Suppressor macrophage (primary cell): ENCODE measurements at regions not wholly inside any gene's neighbourhood (a gene's known extent, or its start where the extent isn't known, plus 50 kb on each side); places are given as distances from the start of the nearest gene placed in this dataset.
"Not testable (repeated sequence)": the region's sequence is repeated elsewhere in the genome, so short reads cannot be mapped to it uniquely, and the experiment has no call there.

Experiments used
- DNase-seq, 4 experiments: peaks; one replicate each; pipeline ENCODE4 v3.0.0-alpha.2; 2020 to 2022

DNA sequence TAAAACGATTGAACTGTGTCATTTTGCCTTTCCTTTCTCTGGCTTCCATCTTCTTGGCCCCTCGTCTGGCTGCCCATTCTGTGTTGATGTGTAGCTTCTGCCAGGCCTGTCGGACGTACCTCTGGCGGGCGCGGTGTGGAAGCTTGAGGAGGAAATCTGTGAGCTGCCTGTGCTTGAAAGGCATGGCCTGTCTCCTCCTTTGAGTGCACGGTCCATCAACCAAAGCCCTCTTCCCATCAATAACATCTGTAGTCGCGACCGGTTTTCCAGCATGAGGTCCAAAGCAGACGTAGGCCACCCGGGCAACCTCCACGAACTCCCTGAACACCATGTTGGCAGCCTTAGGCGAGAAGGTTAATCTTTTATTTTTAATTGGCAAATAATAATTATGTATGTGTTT is 202.7 kb downstream of the CRLF2 start:
- no peak for DNase-seq

DNA sequence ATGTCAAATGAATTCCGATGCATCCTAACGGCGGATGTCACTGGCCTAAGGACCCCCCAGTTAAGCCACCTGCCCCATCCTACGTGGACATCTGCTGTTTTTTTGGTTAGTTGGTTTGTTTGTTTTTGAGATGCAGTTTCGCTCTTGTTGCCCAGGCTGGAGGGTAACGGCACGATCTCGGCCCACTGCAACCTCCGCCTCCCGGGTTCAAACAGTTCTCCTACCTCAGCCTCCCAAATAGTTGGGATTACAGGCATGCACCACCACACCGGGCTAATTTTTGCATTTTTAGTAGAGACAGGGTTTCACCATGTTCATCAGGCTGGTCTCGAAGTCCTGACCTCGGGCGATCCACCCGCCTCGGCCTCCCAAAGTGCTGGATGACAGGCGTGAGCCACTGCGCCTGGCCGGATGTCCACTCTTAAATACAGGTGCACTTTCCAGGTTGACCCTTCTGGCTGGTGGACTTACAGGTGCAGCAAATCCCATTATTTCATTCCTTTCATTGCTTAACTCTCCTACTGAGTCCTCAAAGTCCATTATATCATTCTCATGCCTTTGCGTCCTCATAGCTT is 206.2 kb downstream of the CRLF2 start:
- no peak for DNase-seq

DNA sequence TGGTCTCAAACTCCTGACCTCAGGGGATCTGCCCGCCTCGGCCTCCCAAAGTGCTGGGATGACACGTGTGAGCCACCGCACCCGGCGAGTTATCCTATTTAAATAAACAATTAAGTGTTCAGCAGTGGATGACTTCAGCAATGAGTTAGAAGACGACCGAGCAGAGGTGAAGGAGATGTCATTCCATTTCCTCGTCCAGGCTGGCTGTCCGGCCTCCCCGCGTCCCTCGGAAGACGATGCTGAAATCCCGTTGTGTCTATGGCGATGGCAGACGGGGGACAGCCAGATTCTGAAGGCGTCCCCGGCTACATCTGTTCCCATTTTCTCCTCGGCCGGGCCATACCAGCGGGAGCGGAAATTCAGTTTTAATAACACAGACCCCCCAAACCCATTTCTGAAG is 209.8 kb downstream of the CRLF2 start:
- DNase-seq, result no peak

DNA sequence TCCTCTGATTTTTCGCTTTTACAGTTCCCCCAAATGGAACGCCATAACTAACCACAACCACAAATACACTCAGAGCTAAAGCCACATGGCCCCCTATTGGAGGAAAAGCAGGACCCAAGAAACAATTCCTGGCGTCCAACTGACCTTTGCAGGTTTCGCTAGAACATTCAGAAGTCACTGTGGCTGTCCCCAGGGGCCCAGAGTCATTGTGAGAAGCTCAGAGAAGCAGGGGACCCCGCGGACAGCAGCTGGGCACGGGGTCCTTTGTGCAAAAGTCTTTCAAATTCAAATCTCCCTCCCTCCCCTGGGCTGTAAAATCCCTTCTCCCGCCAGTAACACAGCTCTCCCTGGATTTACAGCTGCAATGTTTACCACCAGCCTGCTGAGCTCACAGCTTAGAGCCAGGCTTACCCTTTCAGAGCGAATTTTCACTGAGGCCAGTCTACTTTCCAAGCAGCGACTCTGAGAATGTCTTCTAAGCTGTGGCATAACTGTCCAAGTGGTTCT is 214.8 kb downstream of the CRLF2 start:
- DNase-seq, result no peak

DNA sequence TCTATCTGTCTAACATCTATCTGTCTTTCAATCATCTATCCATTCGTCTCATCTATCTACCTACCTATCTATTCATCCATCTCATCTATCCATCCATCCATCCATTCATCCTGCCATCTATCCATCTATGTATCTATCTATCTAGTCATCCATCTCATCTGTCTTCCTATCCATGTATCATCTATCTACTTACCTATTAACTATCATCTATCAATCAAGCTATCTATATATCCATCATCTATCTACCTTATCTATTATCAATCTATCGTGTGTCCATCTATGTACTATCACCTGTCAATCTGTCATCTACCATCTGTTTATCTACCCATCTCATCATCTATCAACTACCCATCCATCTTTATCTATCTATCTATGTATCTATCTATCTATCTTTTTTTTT is 217.7 kb downstream of the CRLF2 start:
- DNase-seq, result no peak

DNA sequence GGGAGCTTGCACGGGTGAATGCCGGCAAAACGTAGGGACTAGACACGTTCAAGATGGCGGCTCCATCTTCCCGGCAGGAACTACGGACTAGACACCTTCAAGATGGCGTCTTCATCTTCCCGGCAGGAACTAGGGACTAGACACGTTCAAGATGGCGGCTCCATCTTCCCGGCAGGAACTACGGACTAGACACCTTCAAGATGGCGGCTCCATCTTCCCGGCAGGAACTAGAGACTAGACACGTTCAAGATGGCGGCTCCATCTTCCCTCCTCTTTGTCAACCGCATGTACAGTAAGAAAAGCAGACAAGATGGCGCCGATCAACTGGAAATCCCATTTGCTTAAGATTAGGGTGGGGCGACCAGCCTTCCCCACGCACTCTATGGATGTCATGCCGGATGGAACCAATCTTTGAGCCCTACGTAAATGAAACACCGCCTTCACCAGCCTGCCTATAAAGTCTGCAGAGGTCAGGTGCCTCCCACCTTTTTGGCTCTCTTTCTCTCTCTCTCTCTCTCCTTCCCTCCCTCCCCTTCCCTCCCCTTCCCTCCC is 222.4 kb downstream of the CRLF2 start:
- peak; percentile 64 to 94 (median 88) for DNase-seq

DNA sequence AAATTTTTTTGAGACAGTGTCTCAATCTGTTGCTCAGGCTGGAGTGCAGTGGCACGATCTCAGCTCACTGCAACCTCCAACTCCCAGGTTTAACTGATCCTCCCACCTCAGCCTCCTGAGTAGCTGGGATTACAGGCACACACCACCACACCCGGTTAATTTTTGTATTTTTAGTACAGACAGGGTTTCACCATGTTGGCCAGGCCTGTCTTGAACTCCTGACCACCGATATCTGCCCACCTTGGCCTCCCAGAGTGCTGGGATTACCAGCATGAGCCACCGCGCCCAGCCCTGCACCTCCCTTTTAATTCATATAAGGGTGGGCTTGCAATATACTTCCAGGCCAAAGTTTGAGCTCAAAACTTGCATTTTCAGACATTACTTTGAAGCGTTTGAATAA is 223.9 kb downstream of the CRLF2 start:
- DNase-seq, result not testable (repeated sequence)

DNA sequence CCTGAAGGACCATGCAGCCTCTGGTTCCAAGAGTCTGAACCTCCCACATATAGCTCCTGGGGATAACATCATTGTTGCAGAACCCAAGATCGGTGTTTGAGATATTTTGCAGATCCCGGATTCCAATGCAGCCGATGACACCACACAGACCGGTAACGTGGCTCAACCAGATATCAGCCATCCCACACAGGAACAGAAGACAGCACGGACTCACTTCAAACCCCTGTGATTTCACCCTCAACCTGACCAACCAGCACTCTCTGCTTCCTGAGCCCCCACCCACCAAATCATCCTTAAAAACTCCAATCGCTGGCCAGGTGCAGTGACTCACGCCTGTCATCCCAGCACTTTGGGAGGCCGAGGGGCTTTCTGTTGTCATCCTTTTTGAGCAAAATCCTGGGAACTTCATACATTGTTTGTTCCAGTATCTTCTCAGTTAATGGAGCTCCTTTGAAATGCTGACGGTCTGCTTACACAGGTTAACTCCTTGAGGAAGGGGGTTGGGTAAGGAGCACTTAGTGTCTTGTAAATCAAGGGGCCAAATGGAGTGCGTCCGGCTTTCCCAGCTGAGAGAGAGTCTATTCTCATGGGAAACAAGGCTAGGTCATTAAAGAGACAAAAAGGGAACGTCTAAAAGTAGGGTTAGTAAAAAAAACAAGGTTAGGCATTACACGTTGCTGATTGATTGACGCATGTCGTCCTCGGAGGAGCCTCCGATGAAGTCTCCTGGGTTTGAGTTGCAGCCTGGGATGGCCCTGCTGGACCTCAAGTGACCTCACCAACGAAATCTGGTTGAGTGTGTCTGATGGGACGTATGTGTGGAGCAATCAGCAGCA is 230.4 kb downstream of the CRLF2 start:
- DNase-seq, result no peak

DNA sequence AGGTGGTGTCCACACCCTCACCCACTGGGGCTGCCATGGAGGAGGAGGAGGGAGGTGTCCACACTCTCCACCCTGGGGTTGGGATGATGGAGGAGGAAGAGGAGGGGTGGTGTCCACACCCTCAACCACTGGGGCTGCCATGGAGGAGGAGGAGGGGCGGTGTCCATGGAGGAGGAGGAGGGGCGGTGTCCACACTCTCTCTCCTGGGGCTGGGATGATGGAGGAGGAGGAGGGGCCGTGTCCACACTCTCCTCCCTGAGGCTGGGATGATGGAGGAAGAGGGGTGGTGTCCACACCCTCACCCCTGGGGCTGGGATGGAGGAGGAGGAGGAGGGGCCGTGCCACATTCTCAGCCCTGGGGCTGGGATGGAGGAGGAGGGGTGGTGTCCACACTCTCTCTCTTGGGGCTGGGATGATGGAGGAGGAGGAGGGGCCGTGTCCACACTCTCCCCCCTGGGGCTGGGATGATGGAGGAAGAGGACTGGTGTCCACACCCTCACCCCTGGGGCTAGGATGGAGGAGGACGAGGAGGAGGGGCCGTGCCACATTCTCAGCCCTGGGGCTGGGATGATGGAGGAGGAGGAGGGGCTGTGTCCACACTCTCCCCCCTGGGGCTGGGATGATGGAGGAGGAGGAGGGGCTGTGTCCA is 231.7 kb downstream of the CRLF2 start:
- DNase-seq, result no peak

DNA sequence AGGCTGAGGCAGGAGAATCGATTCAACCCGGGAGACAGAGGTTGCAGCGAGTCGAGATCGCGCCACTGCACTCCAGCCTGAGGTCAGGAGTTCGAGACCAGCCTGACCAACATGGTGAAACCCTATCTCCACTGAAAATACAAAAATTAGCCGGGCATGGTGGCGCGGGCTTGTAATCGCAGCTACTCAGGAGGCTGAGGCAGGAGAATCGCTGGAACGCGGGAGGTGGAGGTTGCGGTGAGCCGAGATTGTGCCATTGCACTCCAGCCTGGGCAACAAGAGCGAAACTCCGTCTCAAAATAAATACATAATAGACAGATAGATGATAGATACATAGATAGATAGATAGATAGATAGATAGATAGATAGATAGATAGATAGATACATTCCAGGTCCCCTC is 233.3 kb downstream of the CRLF2 start:
- DNase-seq, result not testable (repeated sequence)

DNA sequence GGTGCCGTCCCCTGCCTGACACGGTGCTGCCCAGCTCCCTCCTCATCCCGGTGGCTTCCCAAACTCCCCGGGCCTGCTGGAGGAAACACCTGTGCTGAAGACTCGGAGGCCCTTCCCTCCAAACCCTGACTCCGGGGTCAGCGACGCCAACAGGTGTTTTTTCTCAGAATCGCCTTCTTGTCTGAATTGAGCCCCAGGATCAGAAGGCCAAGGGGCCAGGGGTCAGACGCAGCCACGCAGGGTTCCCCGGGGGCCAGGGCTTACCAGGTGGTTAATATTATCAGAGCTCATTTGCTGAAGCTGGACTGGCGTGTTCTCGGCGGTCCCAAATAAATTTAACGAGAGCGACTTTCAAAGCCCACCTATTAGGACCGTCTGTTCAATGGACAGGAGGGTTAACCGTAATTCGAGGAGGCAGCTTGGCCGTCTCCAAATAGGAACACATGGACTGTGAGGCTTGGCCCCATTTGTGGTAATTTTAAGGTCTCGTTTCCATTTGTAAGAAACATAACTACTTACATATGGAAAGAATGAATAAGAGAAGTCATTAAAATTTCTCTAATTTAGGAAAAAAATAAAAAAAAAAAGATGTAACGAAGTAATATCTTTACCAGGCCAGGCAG is 239.3 kb downstream of the CRLF2 start:
- no peak for DNase-seq

DNA sequence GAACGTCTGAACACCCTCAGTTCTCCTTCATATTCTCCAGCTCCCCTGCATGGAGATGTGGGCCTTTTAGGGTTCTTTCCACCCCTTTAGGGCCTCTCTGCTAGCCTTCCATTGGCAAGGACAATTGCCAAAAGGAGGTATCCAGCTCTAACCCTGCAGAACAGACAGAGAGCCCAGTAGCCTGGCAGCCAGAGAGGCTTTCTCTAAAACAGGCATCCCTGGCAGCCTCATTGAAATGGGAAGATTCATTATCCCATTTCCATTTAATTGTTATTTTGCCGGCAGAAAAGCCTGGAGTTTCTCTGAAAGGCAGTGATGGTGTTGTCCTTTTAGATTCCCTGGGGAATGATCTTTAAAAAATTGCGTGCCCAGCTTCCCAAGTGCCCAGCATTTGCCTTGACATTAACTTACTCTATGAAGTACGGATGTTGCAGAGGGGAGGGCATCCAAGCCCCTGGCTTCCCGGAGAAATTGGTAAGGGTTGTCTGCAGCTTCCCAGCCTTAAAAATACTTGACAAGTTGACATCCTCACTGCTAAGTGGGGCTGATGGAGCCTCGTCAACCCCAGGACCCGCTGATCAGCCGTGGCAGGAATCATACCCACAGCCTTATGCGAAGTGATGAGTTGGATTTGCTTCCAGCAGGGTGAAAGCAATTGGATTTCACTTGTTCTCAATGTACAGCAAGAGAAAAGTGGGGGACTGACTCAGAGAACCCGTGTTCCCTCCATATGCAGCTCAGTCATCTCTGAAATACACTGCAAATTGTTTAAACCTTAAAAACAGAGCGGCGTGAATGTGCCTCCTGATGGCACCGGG is 244.1 kb downstream of the CRLF2 start:
- no peak for DNase-seq

DNA sequence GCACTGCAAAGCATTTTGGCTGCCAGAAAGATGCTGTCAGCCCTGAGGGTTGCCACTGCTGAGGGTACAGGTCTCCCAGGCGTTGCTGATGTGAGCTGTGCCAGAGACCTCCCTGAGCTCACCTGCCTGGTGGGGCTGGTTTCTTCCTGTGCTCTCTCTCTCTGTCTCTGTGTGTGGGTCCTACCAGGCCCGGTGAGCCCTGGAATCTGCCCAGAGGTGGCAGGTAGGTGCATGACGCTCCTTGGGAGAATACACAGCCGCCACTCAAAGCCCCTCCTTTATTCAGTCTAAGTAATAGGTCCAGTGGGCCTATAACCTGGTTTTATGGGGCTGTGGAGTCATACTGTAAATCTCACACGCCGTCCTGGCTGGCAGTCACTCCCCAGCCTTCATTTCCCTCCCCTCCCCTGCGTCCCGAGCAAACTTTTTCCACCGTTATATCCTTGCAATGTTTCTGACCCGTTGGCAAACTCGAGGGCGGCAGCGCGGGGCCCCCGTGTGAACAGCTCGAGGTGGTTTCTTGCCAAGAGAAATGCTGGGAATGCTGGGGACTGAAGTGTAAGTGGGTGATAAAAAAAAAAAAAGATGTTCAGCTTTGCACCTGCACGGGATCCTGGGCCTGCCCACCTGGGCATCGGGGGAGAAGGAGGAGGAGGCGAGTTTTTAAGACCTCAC is 245.9 kb downstream of the CRLF2 start:
- DNase-seq, result no peak

DNA sequence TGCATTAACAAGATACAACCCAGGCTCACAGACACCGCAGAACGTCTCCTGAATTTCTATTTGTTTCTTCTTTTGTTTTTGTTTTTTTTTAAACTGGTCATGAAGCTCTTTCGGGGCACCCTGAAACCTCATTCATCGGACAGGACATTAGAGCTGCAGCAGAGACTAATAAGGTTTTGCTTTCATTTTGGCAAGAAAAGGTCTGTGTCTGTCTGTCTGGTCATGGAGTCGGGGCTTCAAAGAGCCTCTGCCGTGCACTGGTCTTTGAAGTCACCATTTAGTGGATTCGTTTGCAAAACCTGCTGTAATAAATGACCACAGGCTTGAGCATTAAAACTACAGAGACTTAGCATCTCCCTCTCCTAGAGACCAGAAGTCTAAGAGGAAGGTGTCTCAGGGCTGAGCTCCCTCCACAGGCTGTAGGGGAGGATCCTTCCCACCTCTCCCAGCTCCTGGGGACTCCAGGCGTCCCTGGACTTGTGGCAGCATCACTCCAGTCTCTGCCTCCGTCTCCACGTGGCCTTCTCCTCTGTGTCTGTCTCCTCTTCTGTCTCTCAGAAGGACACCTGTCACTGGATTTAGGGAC is 247.5 kb downstream of the CRLF2 start:
- DNase-seq, result no peak

DNA sequence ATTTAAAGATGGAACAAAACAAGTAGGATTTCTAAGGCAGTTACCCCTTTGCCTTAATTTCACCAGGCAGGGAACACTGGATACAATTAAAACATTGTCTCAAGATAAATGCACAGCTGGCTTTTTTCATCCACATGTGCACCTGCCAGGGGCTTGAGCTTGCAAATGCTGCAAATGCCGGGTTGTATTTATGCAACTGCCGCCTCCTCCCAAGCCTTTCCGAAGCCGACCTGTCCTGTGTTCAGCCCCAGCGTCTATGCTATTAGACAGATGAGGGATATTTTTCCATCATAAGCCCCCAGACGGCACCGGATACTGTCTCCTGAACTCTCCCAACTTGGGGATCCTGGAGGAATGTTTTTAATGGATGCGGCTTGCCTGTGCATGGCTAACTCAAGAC is 251.6 kb downstream of the CRLF2 start:
- DNase-seq, result no peak

DNA sequence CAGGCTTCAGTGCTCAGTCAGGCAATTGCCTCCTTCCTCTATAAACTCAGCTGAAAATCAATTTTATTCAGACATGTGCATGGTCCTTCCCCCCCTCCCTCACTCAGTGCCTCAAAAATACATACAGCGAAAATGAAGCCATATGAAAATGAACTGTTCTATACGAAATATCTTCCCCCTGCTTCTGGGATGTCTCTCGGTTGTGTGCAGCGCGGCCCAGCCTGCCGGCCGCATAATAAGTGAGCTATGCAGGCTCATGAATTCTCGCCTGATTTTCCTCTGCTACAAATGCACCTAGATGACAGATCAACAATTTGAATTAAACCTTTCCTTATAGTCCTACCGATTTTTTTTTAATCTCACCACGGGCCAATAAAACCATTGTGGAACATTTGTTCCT is 252.9 kb downstream of the CRLF2 start:
- no peak for DNase-seq

DNA sequence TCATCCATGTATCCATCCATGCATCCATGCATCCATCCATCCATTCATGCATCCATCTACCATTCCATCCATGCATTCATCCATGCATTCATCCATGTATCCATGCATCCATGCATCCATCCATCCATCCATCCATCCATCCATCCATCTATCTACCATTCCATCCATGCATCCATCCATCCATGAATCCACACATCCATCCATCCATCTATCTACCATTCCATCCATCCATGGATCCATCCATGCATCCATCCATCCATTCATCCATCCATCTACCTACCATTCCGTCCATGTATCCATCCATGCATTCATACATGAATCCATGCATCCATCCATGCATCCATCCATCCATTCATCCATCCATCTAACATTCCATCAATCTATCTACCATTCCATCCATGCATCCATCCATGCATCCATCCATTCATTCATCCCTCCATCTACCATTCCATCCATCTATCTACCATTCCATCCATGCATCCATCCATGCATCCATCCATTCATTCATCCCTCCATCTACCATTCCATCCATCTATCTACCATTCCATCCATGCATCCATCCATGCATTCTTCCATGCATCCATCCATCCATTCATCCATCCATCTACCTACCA is 257.2 kb downstream of the CRLF2 start:
- not testable (repeated sequence) for DNase-seq

DNA sequence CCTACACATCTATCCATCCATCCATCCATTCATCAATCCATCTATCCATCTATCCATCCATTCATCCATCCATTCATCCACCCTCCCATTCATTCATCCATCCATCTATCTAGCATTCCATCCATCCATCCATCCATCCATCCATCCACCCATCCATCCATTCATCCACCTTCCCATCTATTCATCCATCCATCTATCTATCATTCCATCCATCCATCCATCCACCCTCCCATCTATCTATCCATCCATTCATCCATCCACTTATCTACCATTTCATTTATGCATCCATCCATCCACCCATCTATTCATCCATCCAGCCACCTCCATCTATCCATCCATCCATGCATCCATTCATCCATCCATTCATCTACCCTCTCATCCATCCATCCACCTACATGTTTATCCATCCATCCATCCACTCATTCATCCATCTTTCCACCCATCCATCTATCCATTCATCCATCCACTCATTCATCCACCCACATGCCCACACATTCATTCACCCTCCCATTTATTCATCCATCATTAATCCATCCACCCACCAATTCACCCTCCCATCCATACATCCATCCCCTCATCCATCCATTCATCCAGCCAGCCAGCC is 258.5 kb downstream of the CRLF2 start:
- DNase-seq, result no peak

DNA sequence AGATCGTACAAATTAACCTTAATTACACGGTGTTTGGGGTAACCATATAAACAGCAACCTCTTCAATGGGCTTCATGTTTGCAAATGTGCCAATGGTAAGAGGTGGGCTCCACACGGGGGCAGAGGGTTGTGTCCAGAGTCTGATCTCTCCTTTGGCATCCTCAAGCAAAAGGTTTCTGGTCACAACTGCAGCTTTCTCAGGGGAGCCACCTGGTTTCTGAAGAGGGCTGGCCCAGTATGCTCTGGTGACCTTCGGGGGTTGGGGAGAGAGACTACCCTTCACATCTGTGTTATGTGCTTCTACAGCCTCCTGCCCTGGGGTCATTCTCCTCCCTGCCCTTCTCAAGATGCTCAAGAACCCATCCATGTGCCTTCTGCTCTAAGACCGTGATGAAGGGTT is 259.6 kb downstream of the CRLF2 start:
- DNase-seq, result no peak

DNA sequence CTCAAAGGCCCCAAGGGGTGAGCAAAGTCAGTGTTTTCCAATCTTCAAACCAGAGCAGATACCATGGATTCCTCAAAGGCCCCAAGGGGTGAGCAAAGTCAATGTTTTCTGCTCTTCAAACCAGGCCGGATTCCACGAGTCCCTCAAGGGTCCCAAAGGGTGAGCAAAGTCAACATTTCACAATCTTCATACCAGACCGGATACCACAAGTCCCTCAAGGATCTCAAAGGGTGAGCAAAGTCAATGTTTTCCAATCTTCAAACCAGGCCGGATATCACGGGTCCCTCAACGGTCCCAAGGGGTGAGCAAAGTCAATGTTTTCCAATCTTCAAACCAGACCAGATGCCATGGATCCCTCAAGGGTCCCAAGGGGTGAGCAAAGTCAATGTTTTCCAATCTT is 265.2 kb downstream of the CRLF2 start:
- DNase-seq, result not testable (repeated sequence)
